ENCODE measurements at regions not wholly inside any gene's neighbourhood (a gene's known extent, or its start where the extent isn't known, plus 50 kb on each side); places are given as distances from the start of the nearest gene placed in this dataset.

DNA sequence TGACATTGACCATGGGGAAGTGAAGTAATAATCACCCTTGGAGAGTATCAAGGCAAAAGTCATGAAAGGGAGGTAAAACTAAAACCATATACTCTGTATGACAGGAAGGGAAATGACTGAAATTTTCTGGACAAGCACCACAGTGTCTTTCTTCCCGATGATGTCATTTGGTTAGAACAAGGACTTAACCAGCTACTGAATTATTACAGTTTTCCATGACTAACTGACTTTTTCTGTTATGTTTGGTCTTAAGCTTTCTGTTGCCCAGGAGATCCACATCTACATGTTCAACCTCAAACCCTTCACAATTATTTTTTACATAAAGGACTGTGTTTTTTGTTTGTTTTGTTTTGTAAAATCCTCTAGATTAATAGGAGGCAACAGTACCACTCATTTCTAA is 191.9 kb upstream of the IL12A start:
- no peak for TF ChIP-seq EZH2 (optimal IDR thresholded peaks at IDR 0.05; ENCODE audit: low read depth, low read length)
- TF ChIP-seq, protein P1, sequence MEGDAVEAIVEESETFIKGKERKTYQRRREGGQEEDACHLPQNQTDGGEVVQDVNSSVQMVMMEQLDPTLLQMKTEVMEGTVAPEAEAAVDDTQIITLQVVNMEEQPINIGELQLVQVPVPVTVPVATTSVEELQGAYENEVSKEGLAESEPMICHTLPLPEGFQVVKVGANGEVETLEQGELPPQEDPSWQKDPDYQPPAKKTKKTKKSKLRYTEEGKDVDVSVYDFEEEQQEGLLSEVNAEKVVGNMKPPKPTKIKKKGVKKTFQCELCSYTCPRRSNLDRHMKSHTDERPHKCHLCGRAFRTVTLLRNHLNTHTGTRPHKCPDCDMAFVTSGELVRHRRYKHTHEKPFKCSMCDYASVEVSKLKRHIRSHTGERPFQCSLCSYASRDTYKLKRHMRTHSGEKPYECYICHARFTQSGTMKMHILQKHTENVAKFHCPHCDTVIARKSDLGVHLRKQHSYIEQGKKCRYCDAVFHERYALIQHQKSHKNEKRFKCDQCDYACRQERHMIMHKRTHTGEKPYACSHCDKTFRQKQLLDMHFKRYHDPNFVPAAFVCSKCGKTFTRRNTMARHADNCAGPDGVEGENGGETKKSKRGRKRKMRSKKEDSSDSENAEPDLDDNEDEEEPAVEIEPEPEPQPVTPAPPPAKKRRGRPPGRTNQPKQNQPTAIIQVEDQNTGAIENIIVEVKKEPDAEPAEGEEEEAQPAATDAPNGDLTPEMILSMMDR (IDR thresholded peaks at IDR 0.05; ENCODE audit: low read length): no peak

Measured in MM.1S (cell line).